ENCODE measurements at regions not wholly inside any gene's neighbourhood (a gene's known extent, or its start where the extent isn't known, plus 50 kb on each side); places are given as distances from the start of the nearest gene placed in this dataset.
"Not testable (repeated sequence)": the region's sequence is repeated elsewhere in the genome, so short reads cannot be mapped to it uniquely, and the experiment has no call there.

- Histone ChIP-seq H4K20me1 (ENCODE audit: insufficient read depth) (no peaks in the 10 kb centered on the region), H3K4me1 (replicated peaks; ENCODE audit: insufficient read depth) (no peaks in the 10 kb centered on the region), H3K27ac (no peak overlapping the region), H2AFZ (no peak overlapping the region), H3F3A (ENCODE audit: insufficient read depth, low read depth) (no peaks in the 10 kb centered on the region), H3K36me3 (ENCODE audit: low read depth) (no peaks in the 10 kb centered on the region), H3K27me3 (ENCODE audit: insufficient read depth, low read depth) (no peaks in the 10 kb centered on the region), H3K79me2 (ENCODE audit: low read depth) (no peaks in the 10 kb centered on the region), H3K4me2 (no peak overlapping the region), H3K4me3 (no peak overlapping the region), H3K9me3 (ENCODE audit: insufficient read depth, low read depth) (peaks cover 13% of the 10 kb centered on the region), H3K9me2 (ENCODE audit: insufficient read depth) (no peaks in the 10 kb centered on the region)
- TF ChIP-seq EZH2 (IDR thresholded peaks at IDR 0.05; ENCODE audit: low read depth) (no peak), CTCF (conservative IDR thresholded peaks at IDR 0.05) (no peak)
- ChIA-PET POLR2A (ENCODE audit: unreplicated experiment) (no interaction called here), CTCF (no interaction called here)
- no peak for DNase-seq
- intact Hi-C loops (cut with micrococcal nuclease; ENCODE audit: unreplicated experiment), result no loop called here
- no TSS peak for BruUV-seq (replicated peaks)
These were observed 200.8 kb downstream of the DUSP6 start for GRCh38 chr12:89151536-89151935.

GRCh38 chr12:89150789-89151188 lies 201.5 kb downstream of the DUSP6 start:
- H3F3A ChIP-seq (ENCODE audit: insufficient read depth, low read depth); DNase-seq; H3K27ac ChIP-seq; POLR2A ChIA-PET (ENCODE audit: unreplicated experiment); CTCF ChIA-PET; H3K27me3 ChIP-seq (ENCODE audit: insufficient read depth, low read depth); H3K4me2 ChIP-seq; H3K79me2 ChIP-seq (ENCODE audit: low read depth); H3K4me3 ChIP-seq; H3K36me3 ChIP-seq (ENCODE audit: low read depth); intact Hi-C loops (cut with micrococcal nuclease; ENCODE audit: unreplicated experiment); H4K20me1 ChIP-seq (ENCODE audit: insufficient read depth); H3K4me1 ChIP-seq (replicated peaks; ENCODE audit: insufficient read depth); BruUV-seq (replicated peaks); H3K9me2 ChIP-seq (ENCODE audit: insufficient read depth); H2AFZ ChIP-seq: not testable (repeated sequence)
- H3K9me3 ChIP-seq (ENCODE audit: insufficient read depth, low read depth), result peaks cover 13% of the 10 kb centered on the region

- Histone ChIP-seq H4K20me1 (ENCODE audit: insufficient read depth) (no peaks in the 10 kb centered on the region), H3K4me1 (replicated peaks; ENCODE audit: insufficient read depth) (peaks cover 10% of the 10 kb centered on the region), H3K79me2 (ENCODE audit: low read depth) (no peaks in the 10 kb centered on the region), H3K27ac (no peak overlapping the region), H2AFZ (no peak overlapping the region), H3K4me2 (no peak overlapping the region), H3K9me3 (ENCODE audit: insufficient read depth, low read depth) (0 out of 2 replicates have a peak, but pooled peaks cover 10% of the 10 kb centered on the region), H3K9me2 (ENCODE audit: insufficient read depth) (no peaks in the 10 kb centered on the region), H3F3A (ENCODE audit: insufficient read depth, low read depth) (peaks cover 7% of the 10 kb centered on the region; the same call in 1 of the 2 replicates), H3K27me3 (ENCODE audit: insufficient read depth, low read depth) (no peaks in the 10 kb centered on the region), H3K36me3 (ENCODE audit: low read depth) (0 out of 2 replicates have a peak, but pooled peaks cover 4% of the 10 kb centered on the region), H3K4me3 (no peak overlapping the region)
- TF ChIP-seq CTCF (conservative IDR thresholded peaks at IDR 0.05) (no peak), EZH2 (IDR thresholded peaks at IDR 0.05; ENCODE audit: low read depth) (no peak)
- BruUV-seq (replicated peaks), result no TSS peak
- CTCF ChIA-PET, result no interaction called here
- POLR2A ChIA-PET (ENCODE audit: unreplicated experiment), result no interaction called here
- DNase-seq, result no peak
- intact Hi-C loops (cut with micrococcal nuclease; ENCODE audit: unreplicated experiment), result no loop called here
These were observed 211.6 kb downstream of the DUSP6 start for GRCh38 chr12:89140602-89141238.

- no peak overlapping the region for H3K4me2 ChIP-seq
- ChIA-PET CTCF (no interaction called here), POLR2A (ENCODE audit: unreplicated experiment) (no interaction called here)
- H3K27me3 ChIP-seq (ENCODE audit: insufficient read depth, low read depth), result no peaks in the 10 kb centered on the region
- H4K20me1 ChIP-seq (ENCODE audit: insufficient read depth), result no peaks in the 10 kb centered on the region
- no peak overlapping the region for H3K27ac ChIP-seq
- intact Hi-C loops (cut with micrococcal nuclease; ENCODE audit: unreplicated experiment), result no loop called here
- H3K36me3 ChIP-seq (ENCODE audit: low read depth), result 0 out of 2 replicates have a peak, but pooled peaks cover 4% of the 10 kb centered on the region
- H3K9me3 ChIP-seq (ENCODE audit: insufficient read depth, low read depth), result 0 out of 2 replicates have a peak, but pooled peaks cover 10% of the 10 kb centered on the region
- no peak overlapping the region for H3K4me3 ChIP-seq
- H3K4me1 ChIP-seq (replicated peaks; ENCODE audit: insufficient read depth), result peaks cover 13% of the 10 kb centered on the region
- H3K9me2 ChIP-seq (ENCODE audit: insufficient read depth), result no peaks in the 10 kb centered on the region
- peaks cover 7% of the 10 kb centered on the region; the same call in 1 of the 2 replicates for H3F3A ChIP-seq (ENCODE audit: insufficient read depth, low read depth)
- DNase-seq, result no peak
- no TSS peak for BruUV-seq (replicated peaks)
- no peaks in the 10 kb centered on the region for H3K79me2 ChIP-seq (ENCODE audit: low read depth)
- no peak overlapping the region for H2AFZ ChIP-seq
- TF ChIP-seq EZH2 (IDR thresholded peaks at IDR 0.05; ENCODE audit: low read depth) (no peak), CTCF (conservative IDR thresholded peaks at IDR 0.05) (no peak)
These were observed 212.2 kb downstream of the DUSP6 start for GRCh38 chr12:89140141-89140540.
